KMS-11 (cell line): ENCODE measurements at regions not wholly inside any gene's neighbourhood (a gene's known extent, or its start where the extent isn't known, plus 50 kb on each side); places are given as distances from the start of the nearest gene placed in this dataset.
"Not testable (repeated sequence)": the region's sequence is repeated elsewhere in the genome, so short reads cannot be mapped to it uniquely, and the experiment has no call there.

ENCODE experiments used
- H2AFZ ChIP-seq: fragments of 200-600 bp; sonication (generic); 2 replicates; pipeline ENCODE4 v1.6.1; 2016; ENCODE audit warnings: antibody characterized with exemption, mixed run types, low read depth
- H3K27ac ChIP-seq: fragments of 200-600 bp; sonication (generic); 2 replicates; pipeline ENCODE4 v1.6.1; 2016; ENCODE audit warnings: mild to moderate bottlenecking, mixed run types
- H3K27me3 ChIP-seq: fragments of 200-600 bp; sonication (generic); 2 replicates; pipeline ENCODE4 v1.6.1; 2017; ENCODE audit warnings: mild to moderate bottlenecking, low read depth, mixed run types, moderate library complexity; ENCODE audit not compliant: insufficient read depth
- H3K36me3 ChIP-seq: fragments of 200-600 bp; sonication (generic); 2 replicates; pipeline ENCODE4 v1.6.1; 2017; ENCODE audit warnings: mild to moderate bottlenecking, mixed run types; ENCODE audit not compliant: insufficient read depth
- H3K4me1 ChIP-seq: fragments of 200-600 bp; sonication (generic); 2 replicates; pipeline ENCODE4 v1.6.1; 2016; ENCODE audit warnings: mild to moderate bottlenecking, low read depth, mixed run types; ENCODE audit not compliant: poor library complexity, severe bottlenecking
- H3K4me2 ChIP-seq: fragments of 200-600 bp; sonication (generic); 2 replicates; pipeline ENCODE4 v1.7.0; 2016; ENCODE audit warnings: mild to moderate bottlenecking, mixed run types
- H3K4me3 ChIP-seq: fragments of 200-600 bp; sonication (generic); IDR thresholded peaks from 2 replicates; pipeline ENCODE4 v1.6.1; 2017; ENCODE audit warnings: low read depth, low read length, mixed read lengths; ENCODE audit not compliant: insufficient read depth
- H3K79me2 ChIP-seq: fragments of 200-600 bp; sonication (generic); 2 replicates; pipeline ENCODE4 v1.6.1; 2016; ENCODE audit warnings: low read depth, mixed run types; ENCODE audit not compliant: insufficient read depth
- H3K9ac ChIP-seq: fragments of 200-600 bp; sonication (generic); 2 replicates; pipeline ENCODE4 v1.6.1; 2016; ENCODE audit warnings: mild to moderate bottlenecking, mixed run types
- H4K20me1 ChIP-seq: fragments of 200-600 bp; sonication (generic); 2 replicates; pipeline ENCODE4 v1.6.1; 2016; ENCODE audit warnings: mild to moderate bottlenecking, mixed run types; ENCODE audit not compliant: insufficient read depth
- CTCF ChIP-seq: fragments of 200-600 bp; sonication (generic); conservative IDR thresholded peaks from 2 replicates; pipeline ENCODE4 v1.6.1; 2017; ENCODE audit warnings: low read depth, mild to moderate bottlenecking, antibody characterized with exemption, low read length, moderate library complexity, mixed read lengths

GRCh38 chr3:5360453-5360852, 172.9 kb downstream of the EDEM1 start:
- Histone ChIP-seq H4K20me1 (no peaks in the 10 kb centered on the region), H3K4me3 (no peak overlapping the region), H3K36me3 (no peaks in the 10 kb centered on the region), H3K4me1 (no peaks in the 10 kb centered on the region), H3K79me2 (no peaks in the 10 kb centered on the region), H2AFZ (no peak overlapping the region), H3K9ac (no peak overlapping the region), H3K4me2 (no peak overlapping the region), H3K27ac (no peak overlapping the region), H3K27me3 (no peaks in the 10 kb centered on the region)
- no peak for TF ChIP-seq CTCF

DNA sequence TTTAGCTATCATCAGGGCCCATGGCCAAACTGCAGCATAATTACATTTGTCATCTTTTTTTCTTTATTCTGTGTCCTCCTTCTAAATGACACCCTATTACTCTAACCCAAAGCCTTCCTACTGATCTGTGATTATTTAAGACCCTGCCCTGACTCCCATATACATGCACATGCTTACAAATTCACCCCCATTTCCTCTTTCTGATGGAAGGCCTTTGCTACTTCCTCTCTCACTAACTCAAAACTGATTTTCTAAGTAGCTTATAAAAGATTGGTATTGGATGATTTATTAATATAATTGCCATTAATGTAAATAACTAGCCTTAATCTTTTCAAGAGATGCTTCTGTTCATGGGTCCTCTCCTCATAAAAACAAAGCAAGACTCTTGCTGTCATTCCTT, 179.2 kb downstream of the EDEM1 start:
- Histone ChIP-seq H3K27ac (no peak overlapping the region), H3K79me2 (no peaks in the 10 kb centered on the region), H3K4me1 (no peaks in the 10 kb centered on the region), H2AFZ (no peak overlapping the region), H3K9ac (no peak overlapping the region), H3K27me3 (no peaks in the 10 kb centered on the region), H3K4me2 (no peak overlapping the region), H3K4me3 (no peak overlapping the region), H3K36me3 (no peaks in the 10 kb centered on the region), H4K20me1 (no peaks in the 10 kb centered on the region)
- no peak for TF ChIP-seq CTCF

- not testable (repeated sequence) for H3K9ac ChIP-seq, H3K4me2 ChIP-seq, H3K36me3 ChIP-seq, H2AFZ ChIP-seq, H3K4me3 ChIP-seq, H3K4me1 ChIP-seq, H3K79me2 ChIP-seq, H3K27ac ChIP-seq, H4K20me1 ChIP-seq, H3K27me3 ChIP-seq
Measured at GRCh38 chr3:5371555-5371954, 184.0 kb downstream of the EDEM1 start.

GRCh38 chr3:5376761-5377160, 189.3 kb downstream of the EDEM1 start:
- H4K20me1 ChIP-seq, result no peaks in the 10 kb centered on the region
- H2AFZ ChIP-seq, result no peak overlapping the region
- H3K4me1 ChIP-seq, result no peaks in the 10 kb centered on the region
- no peak overlapping the region for H3K9ac ChIP-seq
- no peaks in the 10 kb centered on the region for H3K27me3 ChIP-seq
- no peaks in the 10 kb centered on the region for H3K36me3 ChIP-seq
- H3K79me2 ChIP-seq, result no peaks in the 10 kb centered on the region
- TF ChIP-seq CTCF, result no peak
- no peak overlapping the region for H3K4me3 ChIP-seq
- H3K27ac ChIP-seq, result no peak overlapping the region
- H3K4me2 ChIP-seq, result no peak overlapping the region

- H3K27ac ChIP-seq, H3K4me3 ChIP-seq, H3K4me2 ChIP-seq, H3K36me3 ChIP-seq, H2AFZ ChIP-seq, H3K27me3 ChIP-seq, H3K79me2 ChIP-seq, H4K20me1 ChIP-seq, H3K9ac ChIP-seq, H3K4me1 ChIP-seq: not testable (repeated sequence)
Measured at GRCh38 chr3:5379266-5379665, 191.8 kb downstream of the EDEM1 start.

- H3K27me3 ChIP-seq, H3K36me3 ChIP-seq, H3K79me2 ChIP-seq, H3K4me3 ChIP-seq, H3K9ac ChIP-seq, H3K27ac ChIP-seq, H3K4me2 ChIP-seq, H3K4me1 ChIP-seq, H4K20me1 ChIP-seq, H2AFZ ChIP-seq: not testable (repeated sequence)
Measured at GRCh38 chr3:5383486-5384263, 196.2 kb downstream of the EDEM1 start.
